ENCODE measurements at regions not wholly inside any gene's neighbourhood (a gene's known extent, or its start where the extent isn't known, plus 50 kb on each side); places are given as distances from the start of the nearest gene placed in this dataset.
A peak's percentile ranks its signal among the peaks of the same experiment; 100 is the strongest.
"Not testable (repeated sequence)": the region's sequence is repeated elsewhere in the genome, so short reads cannot be mapped to it uniquely, and the experiment has no call there.

DNA sequence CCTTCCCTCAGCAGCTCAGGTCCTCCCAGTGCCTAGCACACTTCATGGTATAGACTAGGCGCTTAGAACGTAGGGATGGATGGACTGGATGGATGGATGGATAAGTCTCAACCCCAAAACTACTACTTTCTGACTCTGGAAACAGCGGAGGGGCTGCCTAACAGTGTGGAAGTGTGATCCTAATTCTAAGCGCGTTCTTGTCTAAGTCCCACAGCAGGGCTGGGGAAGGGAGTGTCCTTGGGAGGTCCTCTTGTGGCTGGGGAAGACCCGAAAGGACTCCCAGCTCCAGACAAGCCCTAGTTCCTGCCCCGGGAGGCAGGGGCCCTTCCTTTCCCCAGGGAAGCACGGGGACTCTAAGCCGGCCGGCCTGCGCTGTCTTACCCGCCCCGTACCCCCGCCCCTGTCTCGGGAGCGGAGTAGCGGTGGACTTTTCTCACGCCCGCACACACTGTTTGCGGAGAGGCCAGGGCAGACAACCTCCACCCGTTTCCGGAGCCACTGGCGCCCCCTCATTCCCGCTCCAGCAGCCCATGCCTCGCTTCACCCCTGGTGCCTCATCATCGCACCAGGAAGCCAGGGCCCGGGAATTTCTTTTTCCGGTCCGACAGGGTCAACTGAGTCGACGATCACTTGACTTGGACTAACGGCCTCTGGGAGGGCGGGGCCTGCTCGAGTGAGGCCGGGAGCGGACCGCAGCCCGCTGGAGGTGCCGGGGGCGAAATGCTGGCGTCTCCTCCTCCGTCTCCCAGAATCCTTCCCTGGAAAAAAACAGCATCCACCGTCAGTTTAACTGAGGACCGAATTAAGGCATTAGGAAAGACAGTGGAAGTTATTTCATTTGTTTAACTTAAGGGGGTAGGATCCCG, 133.3 kb downstream of the TBC1D2B start:
- Mint-ChIP-seq H3K4me1 (peaks cover 6% of the 10 kb centered on the region), H3K27me3 (no peaks in the 10 kb centered on the region), H3K9me3 (no peaks in the 10 kb centered on the region), H3K27ac (ENCODE audit: low read depth) (peak overlapping the region; percentile 78), H3K4me3 (peak overlapping the region; percentile 75), H3K36me3 (ENCODE audit: insufficient read depth) (peaks cover 1% of the 10 kb centered on the region)
- ATAC-seq (replicated peaks; ENCODE audit: extremely low read depth, poor library complexity, severe bottlenecking) (no peak), DNase-seq (ENCODE audit: low spot score in 2 of 2) (no peak)

DNA sequence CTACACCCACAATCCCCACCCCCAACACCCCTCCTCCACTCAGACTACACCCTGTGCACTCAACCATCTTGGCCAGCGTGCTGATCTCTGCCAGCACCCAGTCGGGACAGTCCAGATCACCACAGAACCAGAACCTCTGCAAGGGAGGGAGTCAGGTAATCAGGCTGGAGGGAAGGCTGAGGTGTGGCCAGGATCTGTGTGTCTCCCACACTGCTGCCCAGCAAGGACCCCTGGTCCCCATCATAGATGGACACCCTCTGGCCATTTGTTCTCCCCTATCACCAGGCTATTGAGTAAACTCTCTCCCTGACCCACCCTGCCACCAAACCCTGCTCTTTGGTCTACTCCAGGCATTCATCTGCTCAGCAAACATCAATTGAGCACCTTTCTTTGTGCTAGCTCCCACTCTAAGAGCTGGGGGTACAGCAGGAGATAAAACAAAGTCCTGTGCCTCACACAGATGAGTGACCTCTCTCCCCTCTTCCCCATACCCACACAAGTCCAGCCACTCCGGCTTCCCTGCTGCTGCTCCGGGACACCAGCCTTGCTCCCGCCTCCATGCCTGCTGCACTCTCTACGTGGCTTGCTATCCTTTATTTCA, 134.8 kb downstream of the TBC1D2B start:
- no peaks in the 10 kb centered on the region for H3K27me3 Mint-ChIP-seq
- H3K4me1 Mint-ChIP-seq, result peaks cover 6% of the 10 kb centered on the region
- no peak for ATAC-seq (replicated peaks; ENCODE audit: extremely low read depth, poor library complexity, severe bottlenecking)
- no peak for DNase-seq (ENCODE audit: low spot score in 2 of 2)
- H3K27ac Mint-ChIP-seq (ENCODE audit: low read depth), result no peak overlapping the region
- H3K36me3 Mint-ChIP-seq (ENCODE audit: insufficient read depth), result peaks cover 1% of the 10 kb centered on the region
- no peak overlapping the region for H3K4me3 Mint-ChIP-seq
- H3K9me3 Mint-ChIP-seq, result no peaks in the 10 kb centered on the region

GRCh38 chr15:77941090-77941827, 136.3 kb downstream of the TBC1D2B start:
- not testable (repeated sequence) for H3K4me3 Mint-ChIP-seq; H3K4me1 Mint-ChIP-seq; H3K27ac Mint-ChIP-seq (ENCODE audit: low read depth); ATAC-seq (replicated peaks; ENCODE audit: extremely low read depth, poor library complexity, severe bottlenecking); H3K9me3 Mint-ChIP-seq; DNase-seq (ENCODE audit: low spot score in 2 of 2); H3K36me3 Mint-ChIP-seq (ENCODE audit: insufficient read depth); H3K27me3 Mint-ChIP-seq

DNA sequence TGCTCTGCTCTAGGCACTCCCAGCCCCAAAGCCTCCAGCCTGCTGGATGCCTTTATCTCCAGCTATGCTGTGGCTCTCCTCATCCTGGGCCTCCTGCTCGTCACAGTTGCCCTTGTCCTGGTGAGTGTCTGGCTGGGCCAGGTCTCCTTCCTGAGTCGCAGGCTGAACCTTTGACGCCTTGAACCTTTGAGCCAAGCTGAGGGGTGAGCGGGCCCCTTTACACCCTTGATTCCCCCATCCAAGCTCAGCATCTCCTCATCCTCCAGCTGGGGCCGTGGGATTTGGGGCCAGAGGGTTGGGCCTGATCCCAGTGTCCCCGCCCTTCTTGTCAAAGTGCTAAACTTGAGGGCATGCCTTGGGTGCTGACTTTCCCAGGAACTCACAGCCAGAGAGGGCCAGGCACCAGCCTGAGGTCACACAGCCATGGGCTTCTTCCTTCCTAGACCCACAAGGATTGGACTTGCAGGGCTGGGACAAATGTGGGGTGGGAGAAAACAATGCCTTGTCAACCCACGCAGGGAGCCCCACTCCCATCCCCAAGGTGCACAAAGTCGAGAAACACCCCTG, 137.0 kb downstream of the TBC1D2B start:
- H3K4me3 Mint-ChIP-seq, result no peak overlapping the region
- ATAC-seq (replicated peaks; ENCODE audit: extremely low read depth, poor library complexity, severe bottlenecking) (no peak), DNase-seq (ENCODE audit: low spot score in 2 of 2) (no peak)
- peaks cover 6% of the 10 kb centered on the region for H3K4me1 Mint-ChIP-seq
- H3K36me3 Mint-ChIP-seq (ENCODE audit: insufficient read depth), result peaks cover 1% of the 10 kb centered on the region
- H3K27ac Mint-ChIP-seq (ENCODE audit: low read depth), result peak overlapping the region; percentile 49
- H3K9me3 Mint-ChIP-seq, result no peaks in the 10 kb centered on the region
- H3K27me3 Mint-ChIP-seq, result no peaks in the 10 kb centered on the region

- Mint-ChIP-seq H3K4me3 (no peak overlapping the region), H3K36me3 (ENCODE audit: insufficient read depth) (peaks cover 1% of the 10 kb centered on the region), H3K4me1 (peaks cover 6% of the 10 kb centered on the region), H3K9me3 (no peaks in the 10 kb centered on the region), H3K27ac (ENCODE audit: low read depth) (peak overlapping the region; percentile 49), H3K27me3 (no peaks in the 10 kb centered on the region)
- no peak for DNase-seq (ENCODE audit: low spot score in 2 of 2)
- no peak for ATAC-seq (replicated peaks; ENCODE audit: extremely low read depth, poor library complexity, severe bottlenecking)
These were observed 137.7 kb downstream of the TBC1D2B start for GRCh38 chr15:77939851-77940250.

GRCh38 chr15:77939026-77939425, 138.5 kb downstream of the TBC1D2B start:
- H3K27ac Mint-ChIP-seq (ENCODE audit: low read depth); H3K4me1 Mint-ChIP-seq; H3K27me3 Mint-ChIP-seq; H3K36me3 Mint-ChIP-seq (ENCODE audit: insufficient read depth); H3K4me3 Mint-ChIP-seq; ATAC-seq (replicated peaks; ENCODE audit: extremely low read depth, poor library complexity, severe bottlenecking); H3K9me3 Mint-ChIP-seq; DNase-seq (ENCODE audit: low spot score in 2 of 2): not testable (repeated sequence)

DNA sequence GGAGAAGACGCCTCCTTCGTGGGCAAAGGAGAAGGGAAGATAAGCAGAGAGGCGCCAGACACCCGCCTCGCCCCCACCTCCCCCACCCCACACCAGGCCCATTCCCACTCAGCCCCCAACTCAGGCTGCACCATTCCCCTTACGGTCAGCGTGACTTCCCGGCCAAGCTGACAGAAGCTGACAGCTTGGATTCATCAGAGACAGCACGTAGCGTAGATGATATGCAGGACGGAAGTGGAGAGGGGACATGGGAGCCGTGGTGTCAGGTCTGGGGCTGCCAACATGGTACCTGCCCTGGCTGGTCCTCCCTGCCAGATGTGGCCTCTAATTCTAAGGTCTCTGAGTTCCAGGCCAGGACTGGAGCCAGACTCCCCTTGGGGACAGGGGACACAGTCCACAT, 139.0 kb downstream of the TBC1D2B start:
- not testable (repeated sequence) for H3K4me1 Mint-ChIP-seq; H3K27ac Mint-ChIP-seq (ENCODE audit: low read depth); H3K36me3 Mint-ChIP-seq (ENCODE audit: insufficient read depth); H3K27me3 Mint-ChIP-seq; H3K9me3 Mint-ChIP-seq; H3K4me3 Mint-ChIP-seq; DNase-seq (ENCODE audit: low spot score in 2 of 2); ATAC-seq (replicated peaks; ENCODE audit: extremely low read depth, poor library complexity, severe bottlenecking)

DNA sequence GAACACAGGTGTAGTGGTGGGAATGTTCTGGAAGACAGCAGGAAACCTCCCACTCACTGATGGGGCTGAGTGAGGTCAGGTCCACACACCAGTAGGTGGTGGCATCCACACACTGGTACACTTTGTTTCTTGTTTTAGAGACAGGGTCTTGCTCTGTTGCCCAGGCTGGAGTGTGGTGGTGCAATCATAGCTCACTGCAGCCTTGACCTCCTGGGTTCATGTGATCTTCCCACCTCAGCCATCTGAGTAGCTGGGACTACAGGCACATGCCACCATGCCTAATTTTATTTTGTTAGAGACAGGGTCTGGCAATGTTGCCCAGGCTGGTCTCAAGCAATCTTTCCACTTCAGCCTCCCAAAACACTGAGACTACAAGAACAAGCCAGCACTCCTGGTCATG, 140.9 kb downstream of the TBC1D2B start:
- not testable (repeated sequence) for H3K27me3 Mint-ChIP-seq

DNA sequence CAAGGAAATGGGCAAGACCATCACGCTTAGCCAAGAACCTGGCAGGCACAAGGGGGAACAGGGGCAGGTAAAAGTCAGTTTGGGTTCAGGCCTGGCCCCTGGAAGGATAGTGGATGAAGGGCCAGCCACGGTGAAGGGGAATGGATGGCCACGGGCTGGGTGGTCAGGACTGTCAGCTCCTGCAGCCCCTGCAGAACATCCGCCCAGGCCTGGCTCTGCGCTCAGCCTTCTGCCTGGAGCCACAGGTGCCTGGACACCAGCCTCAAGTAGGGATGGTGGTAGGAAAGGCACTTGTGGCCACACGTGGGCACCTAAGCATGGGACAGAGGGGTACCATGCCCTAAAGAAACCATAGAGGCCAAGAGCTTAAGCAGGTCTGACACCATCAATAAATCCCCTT, 143.0 kb downstream of the TBC1D2B start:
- H3K27ac Mint-ChIP-seq (ENCODE audit: low read depth); ATAC-seq (replicated peaks; ENCODE audit: extremely low read depth, poor library complexity, severe bottlenecking); H3K36me3 Mint-ChIP-seq (ENCODE audit: insufficient read depth); H3K4me3 Mint-ChIP-seq; H3K9me3 Mint-ChIP-seq; H3K27me3 Mint-ChIP-seq; DNase-seq (ENCODE audit: low spot score in 2 of 2); H3K4me1 Mint-ChIP-seq: not testable (repeated sequence)

More for the DNA sequence above, 140.9 kb downstream of the TBC1D2B start:
- DNase-seq (ENCODE audit: low spot score in 2 of 2); H3K36me3 Mint-ChIP-seq (ENCODE audit: insufficient read depth); H3K27ac Mint-ChIP-seq (ENCODE audit: low read depth); ATAC-seq (replicated peaks; ENCODE audit: extremely low read depth, poor library complexity, severe bottlenecking); H3K4me3 Mint-ChIP-seq; H3K9me3 Mint-ChIP-seq; H3K4me1 Mint-ChIP-seq: not testable (repeated sequence)

DNA sequence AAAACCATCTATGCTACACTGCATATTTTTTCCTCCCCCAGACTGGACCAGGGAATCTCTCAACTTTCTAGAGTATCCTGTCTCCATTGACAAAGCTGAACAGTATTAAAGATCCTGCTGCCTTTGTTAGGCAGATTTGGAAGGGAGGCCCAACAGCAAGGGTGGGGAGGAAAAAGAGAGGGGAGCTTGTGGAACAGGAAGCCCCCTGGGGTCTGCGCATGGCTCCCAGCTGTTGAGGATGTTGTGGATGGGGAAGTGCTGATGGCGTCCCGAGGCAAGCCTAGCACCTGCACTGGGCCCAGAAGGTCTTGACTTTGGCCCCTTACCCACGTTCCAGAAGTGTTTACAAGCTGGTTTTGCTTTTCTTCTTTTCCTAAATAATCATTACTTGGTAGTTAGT, 146.6 kb downstream of the TBC1D2B start:
- not testable (repeated sequence) for H3K4me3 Mint-ChIP-seq; H3K27me3 Mint-ChIP-seq; H3K36me3 Mint-ChIP-seq (ENCODE audit: insufficient read depth); H3K9me3 Mint-ChIP-seq; DNase-seq (ENCODE audit: low spot score in 2 of 2); H3K27ac Mint-ChIP-seq (ENCODE audit: low read depth); ATAC-seq (replicated peaks; ENCODE audit: extremely low read depth, poor library complexity, severe bottlenecking); H3K4me1 Mint-ChIP-seq

DNA sequence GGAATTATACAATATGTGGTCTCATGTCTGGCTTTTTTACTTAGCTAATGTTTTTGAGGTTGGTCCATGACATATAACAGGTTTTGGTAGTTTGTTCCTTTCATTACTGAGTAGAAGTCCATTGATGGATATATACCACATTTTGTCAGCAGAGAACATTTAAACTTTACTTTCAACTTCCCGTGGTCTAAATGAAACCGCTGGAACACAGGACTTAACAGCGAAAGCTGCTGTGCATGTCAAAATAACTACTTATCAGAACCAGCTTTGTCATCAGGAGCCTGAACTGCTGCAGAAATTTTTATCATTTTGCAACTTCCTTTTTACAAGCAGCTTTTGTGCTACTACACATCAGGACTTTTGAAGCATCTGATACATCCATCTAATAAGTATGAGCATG, 147.0 kb downstream of the TBC1D2B start:
- not testable (repeated sequence) for DNase-seq (ENCODE audit: low spot score in 2 of 2); H3K4me3 Mint-ChIP-seq; ATAC-seq (replicated peaks; ENCODE audit: extremely low read depth, poor library complexity, severe bottlenecking); H3K36me3 Mint-ChIP-seq (ENCODE audit: insufficient read depth); H3K9me3 Mint-ChIP-seq; H3K27me3 Mint-ChIP-seq; H3K27ac Mint-ChIP-seq (ENCODE audit: low read depth); H3K4me1 Mint-ChIP-seq

DNA sequence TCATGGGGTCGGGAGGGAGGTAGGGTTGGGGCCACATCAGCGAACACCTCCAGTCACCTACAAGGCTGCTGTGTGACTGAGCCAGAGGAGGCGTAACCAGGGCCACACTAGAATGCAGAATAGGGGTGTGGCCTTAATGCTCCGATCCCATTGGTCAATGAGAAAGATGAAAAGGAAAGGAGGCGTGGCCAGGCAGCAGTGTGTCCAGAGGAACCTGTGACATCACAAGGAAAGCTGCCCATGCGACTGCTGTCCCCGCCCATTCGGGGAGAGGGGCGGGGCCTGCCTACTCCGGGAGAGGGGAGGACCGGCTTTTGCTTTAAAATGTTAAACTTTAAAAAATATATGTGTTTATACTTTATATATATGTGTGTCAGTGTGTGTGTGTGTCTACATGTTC, 150.7 kb downstream of the TBC1D2B start:
- H3K4me3 Mint-ChIP-seq; H3K9me3 Mint-ChIP-seq; H3K27me3 Mint-ChIP-seq; DNase-seq (ENCODE audit: low spot score in 2 of 2); ATAC-seq (replicated peaks; ENCODE audit: extremely low read depth, poor library complexity, severe bottlenecking); H3K27ac Mint-ChIP-seq (ENCODE audit: low read depth); H3K36me3 Mint-ChIP-seq (ENCODE audit: insufficient read depth); H3K4me1 Mint-ChIP-seq: not testable (repeated sequence)
